Activated CD4-positive, CD25-positive, alpha-beta regulatory T cell treated with anti-CD3 and anti-CD28 coated beads, Interleukin-2, amount 50 U/mL, for 16 hours (primary cell): ENCODE measurements at regions not wholly inside any gene's neighbourhood (a gene's known extent, or its start where the extent isn't known, plus 50 kb on each side); places are given as distances from the start of the nearest gene placed in this dataset.

Experiments used
- DNase-seq: peaks from one replicate; pipeline ENCODE4 v3.0.0-alpha.2; 2020; ENCODE audit warnings: low read depth, low spot score

GRCh38 chr11:116261606-116262005 lies 511.2 kb downstream of the BUD13 start:
- DNase-seq, result no peak

DNA sequence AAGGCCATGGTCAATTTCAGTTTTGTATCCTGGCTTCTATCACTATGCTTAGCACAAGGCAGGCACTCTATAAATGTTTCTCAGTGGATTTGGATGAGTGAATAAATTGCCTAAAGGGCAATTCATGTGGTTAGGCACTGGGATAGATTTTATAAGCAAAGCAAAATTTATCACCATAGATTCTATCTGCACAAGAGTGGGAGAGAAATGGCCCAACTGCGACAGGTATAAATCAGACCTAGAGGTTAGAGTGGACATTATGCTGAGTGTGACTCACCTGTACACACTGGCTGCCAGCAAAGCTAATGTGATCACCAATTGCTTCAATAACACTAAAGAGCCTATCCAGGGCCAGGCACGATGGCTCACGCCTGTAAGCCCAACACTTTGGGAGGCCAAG lies 514.0 kb downstream of the BUD13 start:
- no peak for DNase-seq

DNA sequence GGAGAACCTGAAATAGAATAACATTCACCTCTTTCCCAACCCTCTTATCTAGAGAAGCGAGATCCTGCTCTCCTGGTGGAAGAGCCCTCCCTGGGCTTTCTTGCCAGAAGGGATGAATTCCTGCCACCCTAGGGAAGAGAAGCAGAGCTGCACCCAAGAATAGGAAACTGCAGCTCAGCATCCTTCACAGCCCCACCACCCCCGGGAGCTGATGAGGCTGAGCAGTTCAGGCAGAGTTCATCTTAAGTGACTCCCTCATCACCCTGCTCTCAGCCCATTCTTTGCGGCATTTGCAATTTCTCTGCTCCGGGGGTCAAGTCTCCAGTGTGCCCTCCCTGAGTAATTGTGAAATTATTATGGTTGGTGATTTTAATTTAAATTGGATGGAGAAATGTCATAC lies 514.9 kb downstream of the BUD13 start:
- DNase-seq, result no peak

DNA sequence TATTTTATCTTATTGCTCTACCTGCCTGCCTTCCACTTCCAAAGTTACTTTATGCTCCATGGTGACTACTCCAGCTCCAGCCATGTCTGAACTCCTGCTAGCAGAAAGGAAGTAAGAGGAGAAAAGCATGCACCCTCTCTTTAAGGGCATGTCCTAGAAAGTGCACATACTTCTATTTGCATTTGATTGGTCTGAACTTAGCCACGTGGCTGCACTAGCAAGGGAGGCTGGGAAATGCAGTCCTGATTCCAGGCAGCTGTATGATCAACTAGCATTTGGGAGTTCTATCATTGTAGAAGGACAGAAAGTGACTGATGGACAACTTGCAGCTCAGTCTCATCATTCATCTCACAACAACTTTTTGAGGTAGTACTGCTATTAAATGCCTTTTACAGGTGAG lies 515.7 kb downstream of the BUD13 start:
- DNase-seq, result no peak

DNA sequence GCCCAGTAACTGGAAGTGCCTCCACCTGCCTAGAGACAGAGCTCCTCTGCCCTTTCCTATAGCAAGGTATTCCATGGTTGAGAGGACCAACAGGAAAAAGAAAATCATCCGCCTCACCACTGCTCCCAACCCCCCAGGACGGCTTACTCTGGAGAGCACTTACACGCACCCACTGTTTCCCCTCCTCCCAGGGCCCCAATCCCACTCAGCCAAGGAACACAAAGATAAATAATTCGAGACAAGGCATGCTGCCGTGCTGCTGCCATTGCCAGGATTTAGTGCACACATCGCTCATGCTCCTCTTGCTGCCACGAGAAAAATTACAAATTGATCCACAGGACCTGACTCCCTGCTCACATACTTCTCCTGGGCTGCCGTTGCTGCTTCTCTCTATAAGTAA lies 516.6 kb downstream of the BUD13 start:
- no peak for DNase-seq

DNA sequence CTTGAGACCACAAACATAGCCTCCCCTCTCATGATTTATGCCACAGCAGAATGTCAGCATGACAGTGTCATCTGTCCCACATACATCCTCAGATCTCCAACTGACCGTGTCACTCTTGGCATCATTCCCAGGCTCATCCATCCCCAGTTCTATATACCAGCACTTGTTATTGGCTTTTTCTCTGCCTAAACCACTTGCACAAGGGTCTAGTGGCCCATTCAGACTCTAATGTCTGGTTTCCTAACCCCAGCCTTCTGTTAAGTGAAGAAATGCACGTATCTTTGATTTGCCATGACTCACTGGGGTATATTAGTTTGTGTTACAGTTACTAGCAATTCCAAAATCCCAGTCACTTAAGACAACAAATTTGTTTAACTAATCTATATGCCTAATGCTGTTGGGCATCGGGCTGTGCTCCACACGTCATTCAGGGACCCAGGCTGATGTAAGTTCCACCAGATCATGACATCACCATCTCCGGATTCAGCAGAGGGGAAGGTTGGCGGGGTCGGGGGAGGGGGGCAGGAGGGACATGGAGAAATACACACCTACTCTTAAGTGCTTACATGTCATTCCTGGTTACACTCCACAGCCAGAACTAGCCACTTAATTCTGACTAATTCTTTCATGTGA lies 517.4 kb downstream of the BUD13 start:
- DNase-seq, result no peak

GRCh38 chr11:116250155-116250554 lies 522.6 kb downstream of the BUD13 start:
- no peak for DNase-seq

DNA sequence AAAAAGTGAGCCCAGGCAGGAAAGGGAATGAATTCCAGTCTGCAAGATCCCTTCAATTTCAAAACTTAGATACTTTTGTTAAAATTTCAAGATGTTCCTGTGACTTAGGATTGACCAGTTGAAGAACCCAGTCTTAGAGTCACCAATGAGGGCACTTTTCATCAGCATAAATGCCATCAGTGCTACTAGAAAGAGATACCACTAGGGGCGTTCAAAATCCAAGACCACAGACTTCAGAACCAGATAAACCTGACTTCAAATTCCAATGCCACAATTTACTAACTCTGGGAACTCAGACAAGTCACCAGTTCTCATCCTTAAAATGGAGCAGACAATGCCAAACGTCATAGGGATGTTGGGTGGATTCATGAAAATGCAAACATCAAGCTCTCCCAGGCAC lies 523.2 kb downstream of the BUD13 start:
- DNase-seq, result no peak

GRCh38 chr11:116244889-116245288 lies 527.9 kb downstream of the BUD13 start:
- DNase-seq, result no peak

DNA sequence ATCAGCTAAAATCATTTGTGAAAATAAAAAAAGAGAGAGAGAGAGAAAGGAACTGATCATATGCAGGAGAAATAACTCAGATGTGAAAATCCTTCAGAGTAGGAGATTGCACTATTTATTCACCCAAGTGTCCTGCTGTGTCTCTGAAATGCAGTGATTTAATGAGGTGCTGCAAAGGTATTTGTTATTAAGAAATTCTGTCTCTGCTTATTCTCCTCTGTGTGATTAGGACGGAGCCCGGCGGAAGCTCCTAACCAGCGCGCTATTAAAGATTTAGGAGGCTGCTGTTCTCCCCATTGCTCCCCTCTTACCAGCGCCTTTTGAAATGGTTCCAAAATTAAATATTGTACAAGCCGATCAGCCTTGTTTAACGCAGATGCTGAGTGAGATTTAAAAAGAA lies 528.3 kb downstream of the BUD13 start:
- no peak for DNase-seq

GRCh38 chr11:116243991-116244390 lies 528.8 kb downstream of the BUD13 start:
- DNase-seq, result no peak

GRCh38 chr11:116242006-116242405 lies 530.8 kb downstream of the BUD13 start:
- no peak for DNase-seq

GRCh38 chr11:116240710-116241109 lies 532.1 kb downstream of the BUD13 start:
- no peak for DNase-seq

DNA sequence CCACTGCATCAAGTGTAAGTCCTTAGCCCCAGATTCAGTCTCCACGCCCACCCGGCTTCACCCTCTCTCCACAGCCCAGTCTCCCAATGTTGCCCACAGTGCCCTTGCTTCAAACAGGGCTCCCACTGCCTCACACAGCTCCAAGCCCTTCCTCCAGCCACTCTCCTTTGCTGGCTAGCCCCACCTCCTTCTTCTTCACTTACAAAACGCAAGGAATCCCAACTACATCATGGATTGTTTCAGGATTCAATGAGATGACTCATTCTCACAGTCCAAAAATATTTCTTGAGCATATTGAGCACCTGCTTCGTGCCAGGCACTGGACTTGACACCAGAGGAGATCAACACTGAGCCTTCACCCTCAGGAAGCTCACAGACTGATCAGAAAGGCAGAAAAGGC lies 533.5 kb downstream of the BUD13 start:
- DNase-seq, result no peak

DNA sequence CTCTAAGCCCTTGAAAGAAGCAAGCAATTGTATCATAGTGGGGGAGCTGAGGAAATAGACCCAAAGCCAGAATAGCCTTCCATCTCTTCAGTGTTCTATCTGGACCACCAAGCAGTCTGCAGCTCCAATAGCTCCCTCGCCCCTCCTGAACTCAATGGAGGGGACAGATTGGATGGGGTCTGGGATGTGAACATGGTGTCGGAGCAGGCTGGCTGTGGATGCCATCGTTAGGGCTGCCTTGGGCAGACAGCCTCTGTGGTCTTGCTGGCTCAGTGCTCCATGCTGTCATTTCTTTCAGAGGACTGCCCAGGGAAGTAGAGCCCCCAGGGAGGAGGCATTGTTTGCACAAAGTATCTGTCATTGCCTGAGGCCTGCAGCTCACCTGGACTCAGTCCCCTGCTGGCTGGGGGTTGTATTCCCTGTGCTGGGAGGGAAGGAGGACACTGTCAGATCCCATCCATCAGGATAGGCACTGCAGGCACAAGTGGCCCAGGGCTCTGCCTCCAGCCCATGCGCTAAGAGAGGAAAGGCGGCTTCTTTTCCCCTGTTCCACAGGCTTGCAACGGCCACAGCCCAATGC lies 537.7 kb downstream of the BUD13 start:
- no peak for DNase-seq

- no peak for DNase-seq
Observed at GRCh38 chr11:116233561-116233960, 539.2 kb downstream of the BUD13 start.

GRCh38 chr11:116232364-116232828 lies 540.4 kb downstream of the BUD13 start:
- DNase-seq, result no peak

- DNase-seq, result no peak
Observed at GRCh38 chr11:116231543-116231942, 541.2 kb downstream of the BUD13 start.

- DNase-seq, result no peak
Observed at GRCh38 chr11:116230438-116230837, 542.3 kb downstream of the BUD13 start.

- no peak for DNase-seq
Observed at GRCh38 chr11:116229236-116229970, 543.4 kb downstream of the BUD13 start.

- no peak for DNase-seq
Observed at GRCh38 chr11:116226731-116227130, 546.1 kb downstream of the BUD13 start.

DNA sequence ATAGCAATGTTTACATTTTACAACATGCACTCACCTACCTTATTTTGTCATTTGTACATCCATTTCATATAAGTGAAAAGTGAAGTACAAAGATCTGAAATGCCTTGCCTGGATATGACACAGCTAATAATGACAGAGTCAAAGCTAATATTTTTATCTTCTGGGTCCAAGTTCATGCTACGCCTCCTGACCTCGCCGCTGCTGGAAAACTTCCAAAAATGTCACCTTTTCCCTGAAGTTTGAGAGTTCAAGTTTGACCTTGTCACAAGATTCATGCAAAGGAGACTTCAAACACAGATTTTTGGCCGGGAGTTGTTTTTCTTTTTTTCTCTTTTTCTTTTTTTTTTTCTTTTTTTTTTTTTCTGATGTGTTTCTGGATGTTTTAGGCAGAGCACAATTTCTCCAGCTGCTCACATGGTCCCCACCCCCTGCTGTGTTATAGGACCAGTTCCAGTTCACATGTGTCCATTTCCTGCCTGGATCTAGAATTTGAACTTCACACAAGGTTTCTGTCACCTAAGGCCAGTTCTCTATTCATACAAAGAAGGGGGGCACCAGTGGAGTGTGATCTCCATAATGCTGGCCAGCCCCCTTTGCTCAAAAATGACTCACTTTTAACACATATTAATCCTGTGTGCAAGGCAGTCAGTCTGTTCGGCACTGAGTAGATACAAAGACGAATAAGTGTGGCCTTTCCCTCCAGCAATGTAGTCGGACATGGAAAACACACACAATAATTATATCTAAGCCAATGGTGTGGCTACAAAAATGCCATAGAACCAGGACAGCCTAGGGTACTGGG lies 546.8 kb downstream of the BUD13 start:
- DNase-seq, result no peak
